Vagina (tissue), 2 donors: ENCODE measurements at regions not wholly inside any gene's neighbourhood (a gene's known extent, or its start where the extent isn't known, plus 50 kb on each side); places are given as distances from the start of the nearest gene placed in this dataset.

ENCODE experiments used
- POLR2A ChIP-seq, 2 donors: fragments of 450-650 bp; IDR thresholded peaks; one replicate each; pipeline ENCODE4 v1.6.1; 2017; ENCODE audit warnings: antibody characterized with exemption in 2 of 2, mild to moderate bottlenecking in 2 of 2, moderate library complexity in 2 of 2
- POLR2AphosphoS5 ChIP-seq, 2 donors: sonication (generic); formaldehyde crosslinking; IDR thresholded peaks; one replicate each; pipeline ENCODE4 v1.9.0; 2017; ENCODE audit warnings: antibody characterized with exemption in 2 of 2, mild to moderate bottlenecking in 2 of 2, low read depth in 1 of 2; ENCODE audit not compliant: insufficient read depth in 1 of 2
- TF ChIP-seq, protein P1 (sequence below), 3 experiments: fragments of 450-650 bp in 2 of 3; fragments of 200-600 bp in 1 of 3; sonication (generic) in 1 of 3; IDR thresholded peaks; one replicate each; pipeline ENCODE4 v1.5.1; 2017 to 2019; ENCODE audit warnings: antibody characterized with exemption in 3 of 3, mild to moderate bottlenecking in 2 of 3, moderate library complexity in 2 of 3

GRCh38 chr1:69129538-69129937, 438.2 kb upstream of the LRRC7 start:
- TF ChIP-seq, protein P1, sequence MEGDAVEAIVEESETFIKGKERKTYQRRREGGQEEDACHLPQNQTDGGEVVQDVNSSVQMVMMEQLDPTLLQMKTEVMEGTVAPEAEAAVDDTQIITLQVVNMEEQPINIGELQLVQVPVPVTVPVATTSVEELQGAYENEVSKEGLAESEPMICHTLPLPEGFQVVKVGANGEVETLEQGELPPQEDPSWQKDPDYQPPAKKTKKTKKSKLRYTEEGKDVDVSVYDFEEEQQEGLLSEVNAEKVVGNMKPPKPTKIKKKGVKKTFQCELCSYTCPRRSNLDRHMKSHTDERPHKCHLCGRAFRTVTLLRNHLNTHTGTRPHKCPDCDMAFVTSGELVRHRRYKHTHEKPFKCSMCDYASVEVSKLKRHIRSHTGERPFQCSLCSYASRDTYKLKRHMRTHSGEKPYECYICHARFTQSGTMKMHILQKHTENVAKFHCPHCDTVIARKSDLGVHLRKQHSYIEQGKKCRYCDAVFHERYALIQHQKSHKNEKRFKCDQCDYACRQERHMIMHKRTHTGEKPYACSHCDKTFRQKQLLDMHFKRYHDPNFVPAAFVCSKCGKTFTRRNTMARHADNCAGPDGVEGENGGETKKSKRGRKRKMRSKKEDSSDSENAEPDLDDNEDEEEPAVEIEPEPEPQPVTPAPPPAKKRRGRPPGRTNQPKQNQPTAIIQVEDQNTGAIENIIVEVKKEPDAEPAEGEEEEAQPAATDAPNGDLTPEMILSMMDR (IDR thresholded peaks at IDR 0.05): no peak
- TF ChIP-seq POLR2AphosphoS5 (IDR thresholded peaks at IDR 0.05; ENCODE audit: insufficient read depth in 1 of 2, low read depth in 1 of 2): no peak
- no peak for TF ChIP-seq POLR2A (IDR thresholded peaks at IDR 0.05)
